CMK (cell line): ENCODE measurements at regions not wholly inside any gene's neighbourhood (a gene's known extent, or its start where the extent isn't known, plus 50 kb on each side); places are given as distances from the start of the nearest gene placed in this dataset.
"Not testable (repeated sequence)": the region's sequence is repeated elsewhere in the genome, so short reads cannot be mapped to it uniquely, and the experiment has no call there.

Source experiments
- DNase-seq: peaks from one replicate; pipeline ENCODE4 v3.0.0-alpha.2; 2010; ENCODE audit warnings: low read depth

- no peak for DNase-seq
These were observed 100.5 kb downstream of the CDC42EP3 start for GRCh38 chr2:37570773-37571586.

- DNase-seq, result no peak
These were observed 99.8 kb downstream of the CDC42EP3 start for GRCh38 chr2:37571587-37572136.

GRCh38 chr2:37573451-37574388 is 97.7 kb downstream of the CDC42EP3 start:
- no peak for DNase-seq

GRCh38 chr2:37575780-37576179 is 95.7 kb downstream of the CDC42EP3 start:
- DNase-seq, result no peak

- DNase-seq, result not testable (repeated sequence)
These were observed 95.2 kb downstream of the CDC42EP3 start for GRCh38 chr2:37576194-37576593.

- DNase-seq, result no peak
These were observed 94.6 kb downstream of the CDC42EP3 start for GRCh38 chr2:37576831-37577230.

- no peak for DNase-seq
These were observed 92.2 kb downstream of the CDC42EP3 start for GRCh38 chr2:37579192-37579713.

- DNase-seq, result not testable (repeated sequence)
These were observed 91.5 kb downstream of the CDC42EP3 start for GRCh38 chr2:37579949-37580348.

GRCh38 chr2:37581433-37581832 is 90.0 kb downstream of the CDC42EP3 start:
- DNase-seq, result no peak

- no peak for DNase-seq
These were observed 88.8 kb downstream of the CDC42EP3 start for GRCh38 chr2:37582481-37583220.

GRCh38 chr2:37583402-37583801 is 88.0 kb downstream of the CDC42EP3 start:
- no peak for DNase-seq

- no peak for DNase-seq
These were observed 87.6 kb downstream of the CDC42EP3 start for GRCh38 chr2:37583867-37584266.

- no peak for DNase-seq
These were observed 86.0 kb downstream of the CDC42EP3 start for GRCh38 chr2:37585295-37585908.

GRCh38 chr2:37585982-37586621 is 85.3 kb downstream of the CDC42EP3 start:
- no peak for DNase-seq

GRCh38 chr2:37586663-37587317 is 84.7 kb downstream of the CDC42EP3 start:
- DNase-seq, result no peak

- no peak for DNase-seq
These were observed 83.6 kb downstream of the CDC42EP3 start for GRCh38 chr2:37587817-37588216.

GRCh38 chr2:37588316-37588777 is 83.1 kb downstream of the CDC42EP3 start:
- no peak for DNase-seq

GRCh38 chr2:37589298-37589697 is 82.1 kb downstream of the CDC42EP3 start:
- no peak for DNase-seq

- no peak for DNase-seq
These were observed 81.3 kb downstream of the CDC42EP3 start for GRCh38 chr2:37590119-37590571.
